Neuronal stem cell (in vitro differentiated cells): ENCODE measurements at regions not wholly inside any gene's neighbourhood (a gene's known extent, or its start where the extent isn't known, plus 50 kb on each side); places are given as distances from the start of the nearest gene placed in this dataset.

Experiments used
- DNase-seq: peaks from one replicate; pipeline ENCODE4 v3.0.0-alpha.2; 2013; ENCODE audit warnings: low spot score
- H2AFZ ChIP-seq: one replicate; pipeline ENCODE4 v1.6.1; 2013; ENCODE audit warnings: mild to moderate bottlenecking, low read length, inconsistent platforms
- H2AK5ac ChIP-seq: 2 replicates; pipeline ENCODE4 v1.6.1; 2013; ENCODE audit warnings: low read depth, mild to moderate bottlenecking, inconsistent platforms, low read length, moderate library complexity, mixed read lengths
- H2BK120ac ChIP-seq: 2 replicates; pipeline ENCODE4 v1.6.1; 2013; ENCODE audit warnings: low read depth, mild to moderate bottlenecking, inconsistent platforms, low read length, moderate library complexity, mixed read lengths
- H2BK12ac ChIP-seq: one replicate; pipeline ENCODE4 v1.6.1; 2013; ENCODE audit warnings: low read length, inconsistent platforms
- H2BK15ac ChIP-seq: 2 replicates; pipeline ENCODE4 v1.6.1; 2013; ENCODE audit warnings: mild to moderate bottlenecking, low read length, inconsistent platforms, mixed read lengths
- H2BK5ac ChIP-seq: one replicate; pipeline ENCODE4 v1.6.1; 2013; ENCODE audit warnings: inconsistent platforms, mild to moderate bottlenecking, low read length, moderate library complexity
- H3K14ac ChIP-seq: one replicate; pipeline ENCODE4 v1.6.1; 2013; ENCODE audit warnings: low read length, inconsistent platforms
- H3K18ac ChIP-seq: 2 replicates; pipeline ENCODE4 v1.6.1; 2013; ENCODE audit warnings: low read length, inconsistent platforms
- H3K23ac ChIP-seq: 2 replicates; pipeline ENCODE4 v1.6.1; 2013; ENCODE audit warnings: low read depth, mild to moderate bottlenecking, mixed read lengths, low read length, inconsistent platforms; ENCODE audit not compliant: poor library complexity
- H3K27ac ChIP-seq: replicated peaks from 3 replicates; pipeline ENCODE4 v1.5.1; 2013; ENCODE audit warnings: low read length, inconsistent platforms
- H3K27me3 ChIP-seq, 3 experiments: 2 replicates each; pipeline ENCODE4 v1.6.1; 2013; ENCODE audit warnings: low read length in 3 of 3, mild to moderate bottlenecking in 2 of 3, inconsistent platforms in 1 of 3, low read depth in 1 of 3, mixed read lengths in 1 of 3, moderate library complexity in 1 of 3; ENCODE audit not compliant: control insufficient read depth in 3 of 3, insufficient read depth in 3 of 3
- H3K36me3 ChIP-seq, 2 donors: replicated peaks in 1 of 2; 2 replicates each; pipeline ENCODE4 v1.6.1; 2013; ENCODE audit warnings: low read length in 2 of 2; ENCODE audit not compliant: control insufficient read depth in 2 of 2, insufficient read depth in 2 of 2
- H3K4ac ChIP-seq: 2 replicates; pipeline ENCODE4 v1.6.1; 2013; ENCODE audit warnings: inconsistent platforms, mild to moderate bottlenecking, low read length, moderate library complexity
- H3K4me1 ChIP-seq, 2 donors: 1 replicate in 1 of 2; 2 replicates in 1 of 2; pipeline ENCODE4 v1.6.1; 2013; ENCODE audit warnings: low read length in 2 of 2, low read depth in 1 of 2; ENCODE audit not compliant: control insufficient read depth in 2 of 2, insufficient read depth in 1 of 2
- H3K4me2 ChIP-seq: one replicate; pipeline ENCODE4 v1.6.1; 2013; ENCODE audit warnings: mild to moderate bottlenecking, low read length, inconsistent platforms; ENCODE audit not compliant: insufficient read depth, poor library complexity, severe bottlenecking
- H3K4me3 ChIP-seq, 2 donors: 2 replicates each; pipeline ENCODE4 v1.5.1; 2013; ENCODE audit warnings: low read length in 2 of 2, mild to moderate bottlenecking in 2 of 2, inconsistent platforms in 1 of 2, moderate library complexity in 1 of 2
- H3K79me1 ChIP-seq: one replicate; pipeline ENCODE4 v1.6.1; 2013; ENCODE audit warnings: low read depth, mild to moderate bottlenecking, inconsistent platforms, low read length, moderate library complexity
- H3K9ac ChIP-seq: one replicate; pipeline ENCODE4 v1.6.1; 2013; ENCODE audit warnings: mild to moderate bottlenecking, low read depth, low read length, inconsistent platforms; ENCODE audit not compliant: poor library complexity
- H3K9me3 ChIP-seq, 2 donors: replicated peaks in 1 of 2; 2 replicates each; pipeline versions ENCODE3 to v1.6.1; 2013; ENCODE audit warnings: low read length in 2 of 2, mild to moderate bottlenecking in 2 of 2, inconsistent platforms in 1 of 2, low read depth in 1 of 2, mixed read lengths in 1 of 2, moderate library complexity in 1 of 2; ENCODE audit not compliant: control insufficient read depth in 2 of 2, insufficient read depth in 1 of 2
- H4K8ac ChIP-seq: one replicate; pipeline ENCODE4 v1.6.1; 2013; ENCODE audit warnings: low read depth, mild to moderate bottlenecking, inconsistent platforms, low read length, moderate library complexity
- H4K91ac ChIP-seq: one replicate; pipeline ENCODE4 v1.6.1; 2013; ENCODE audit warnings: low read length, low read depth, mild to moderate bottlenecking, inconsistent platforms; ENCODE audit not compliant: poor library complexity
- WGBS, 2 donors: extraction: QIAGEN DNeasy Blood & Tissue Kit; methylation state at CpG; one replicate each; pipeline ENCODE4 v1.1.7; 2013; ENCODE audit warnings: missing lambda C conversion rate in 2 of 2, mixed read lengths in 1 of 2; ENCODE audit not compliant: insufficient read length in 2 of 2, insufficient replicate concordance in 1 of 2; ENCODE audit errors: extremely low coverage in 2 of 2; 5-methylcytosine and 5-hydroxymethylcytosine counted together

DNA sequence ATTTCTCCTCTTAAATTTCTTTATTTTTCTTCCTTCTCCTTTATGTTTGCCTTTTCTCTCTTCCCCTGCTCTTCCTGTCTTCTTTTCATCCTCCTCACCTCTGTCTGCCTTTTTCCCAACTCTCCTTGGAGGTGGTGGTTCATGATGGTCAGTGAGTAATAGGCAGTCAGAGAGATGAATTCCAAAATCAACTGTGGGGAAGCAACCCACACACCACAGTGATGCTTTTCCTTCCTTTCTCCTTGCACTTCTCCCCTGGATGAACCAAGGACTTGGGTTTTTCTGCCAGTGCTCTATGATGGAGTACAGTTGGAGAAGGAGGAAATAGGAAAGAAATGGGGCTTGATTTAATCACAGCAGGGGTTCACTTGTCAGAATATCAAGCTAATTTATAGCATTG is 153.8 kb downstream of the DCK start:
- H3K9me3 ChIP-seq: no peaks in the 10 kb centered on the region
- no peak overlapping the region for H3K9ac ChIP-seq
- no peak overlapping the region for H3K27ac ChIP-seq
- no peaks in the 10 kb centered on the region for H3K79me1 ChIP-seq
- no peak overlapping the region for H3K4ac ChIP-seq
- no peak overlapping the region for H3K4me2 ChIP-seq
- no peak overlapping the region for H4K91ac ChIP-seq
- H2AFZ ChIP-seq: no peak overlapping the region
- H3K27me3 ChIP-seq: no peaks in the 10 kb centered on the region
- H3K23ac ChIP-seq: no peak overlapping the region
- H2AK5ac ChIP-seq: no peak overlapping the region
- H3K36me3 ChIP-seq: no peaks in the 10 kb centered on the region
- no peak overlapping the region for H3K4me3 ChIP-seq
- no peak overlapping the region for H2BK15ac ChIP-seq
- H4K8ac ChIP-seq: no peak overlapping the region
- H3K4me1 ChIP-seq: no peaks in the 10 kb centered on the region
- no peak for DNase-seq
- H2BK12ac ChIP-seq: no peak overlapping the region
- H3K14ac ChIP-seq: no peak overlapping the region
- H2BK120ac ChIP-seq: no peak overlapping the region
- H3K18ac ChIP-seq: no peak overlapping the region
- no peak overlapping the region for H2BK5ac ChIP-seq

DNA sequence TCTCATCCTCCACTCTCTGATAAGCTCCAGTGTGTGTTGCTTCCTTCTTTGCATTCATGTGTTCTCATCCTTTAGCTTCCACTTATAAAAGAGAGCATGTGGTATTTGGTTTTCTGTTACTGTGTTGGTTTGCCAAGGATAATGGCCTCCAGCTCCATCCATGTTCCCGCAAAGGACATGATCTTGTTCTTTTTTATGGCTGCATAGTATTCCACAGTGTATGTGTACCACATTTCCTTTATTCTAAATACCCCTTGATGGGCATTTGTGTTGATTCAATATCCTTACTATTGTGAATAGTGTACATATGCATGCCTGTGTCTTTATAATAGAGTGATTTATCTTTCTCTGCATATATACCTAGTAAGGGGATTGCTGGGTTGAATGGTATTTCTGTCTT is 155.1 kb downstream of the DCK start:
- Histone ChIP-seq H3K4me2 (no peak overlapping the region), H2BK12ac (no peak overlapping the region), H2BK15ac (no peak overlapping the region), H3K4me1 (no peaks in the 10 kb centered on the region), H3K23ac (no peak overlapping the region), H4K8ac (no peak overlapping the region), H2AFZ (no peak overlapping the region), H3K4me3 (no peak overlapping the region), H2AK5ac (no peak overlapping the region), H3K27ac (no peak overlapping the region), H3K14ac (no peak overlapping the region), H3K9ac (no peak overlapping the region), H2BK120ac (no peak overlapping the region), H3K27me3 (no peaks in the 10 kb centered on the region), H4K91ac (no peak overlapping the region), H3K18ac (no peak overlapping the region), H3K9me3 (no peaks in the 10 kb centered on the region), H2BK5ac (no peak overlapping the region), H3K4ac (no peak overlapping the region), H3K79me1 (no peaks in the 10 kb centered on the region), H3K36me3 (no peaks in the 10 kb centered on the region)
- whole genome bisulfite sequencing, 2 donors: no CpG with 5 or more reads among the region's 1 CpG
- no peak for DNase-seq

DNA sequence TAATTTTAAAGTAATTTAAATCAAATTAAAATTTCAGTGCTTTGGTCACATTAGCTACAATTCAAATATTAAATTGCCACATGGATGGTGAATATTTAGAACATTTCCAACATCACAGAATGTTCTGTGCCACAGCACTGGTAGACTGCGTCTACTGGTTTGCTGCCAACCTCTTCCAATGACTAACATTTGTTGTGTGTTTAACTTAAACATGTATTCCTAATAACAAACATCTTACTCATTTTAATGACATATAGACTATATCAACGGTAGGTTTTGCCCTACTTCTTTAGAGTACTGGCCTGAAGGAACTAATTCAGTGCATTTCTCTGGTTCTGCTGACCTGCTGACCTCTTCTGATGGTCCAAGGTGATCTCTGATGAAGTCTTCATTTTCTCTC is 157.6 kb downstream of the DCK start:
- DNase-seq: no peak
- no CpG with 5 or more reads among the region's 2 CpGs for WGBS, 2 donors

DNA sequence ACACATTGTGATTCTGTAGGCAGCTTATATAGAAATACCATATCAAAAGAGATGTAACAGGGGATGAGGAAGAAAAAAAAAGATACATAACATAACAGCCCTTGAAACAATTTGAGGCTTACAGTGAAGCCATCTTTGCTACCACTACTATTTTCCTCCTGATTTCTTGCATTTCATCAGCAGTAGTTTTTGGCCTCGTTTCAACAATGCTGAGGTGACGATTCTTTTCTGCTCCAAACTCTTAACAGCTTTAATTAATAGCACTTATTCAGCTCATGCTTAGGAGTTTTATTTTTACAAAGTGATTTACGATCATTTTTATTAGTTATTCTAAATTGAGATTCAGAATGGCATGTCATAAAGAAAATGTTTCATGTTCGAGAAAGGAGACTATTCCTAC is 163.2 kb downstream of the DCK start:
- Histone ChIP-seq H3K4me3 (no peak overlapping the region), H3K36me3 (no peaks in the 10 kb centered on the region), H4K8ac (no peak overlapping the region), H2BK120ac (no peak overlapping the region), H2BK5ac (no peak overlapping the region), H3K23ac (no peak overlapping the region), H3K9ac (no peak overlapping the region), H2AK5ac (no peak overlapping the region), H3K18ac (no peak overlapping the region), H3K14ac (no peak overlapping the region), H3K4ac (no peak overlapping the region), H3K27me3 (no peaks in the 10 kb centered on the region), H2BK15ac (no peak overlapping the region), H3K9me3 (no peaks in the 10 kb centered on the region), H3K79me1 (no peaks in the 10 kb centered on the region), H3K4me2 (no peak overlapping the region), H3K27ac (no peak overlapping the region), H3K4me1 (peaks cover 6 to 14% of the 10 kb centered on the region in 2 donors), H2BK12ac (no peak overlapping the region), H4K91ac (no peak overlapping the region), H2AFZ (no peak overlapping the region)
- no CpG with 5 or more reads among the region's 4 CpGs for WGBS, 2 donors
- DNase-seq: no peak

More for the DNA sequence above, 157.6 kb downstream of the DCK start:
- H3K14ac ChIP-seq: no peak overlapping the region
- H3K27me3 ChIP-seq: no peaks in the 10 kb centered on the region
- no peak overlapping the region for H4K8ac ChIP-seq
- no peaks in the 10 kb centered on the region for H3K4me1 ChIP-seq
- no peak overlapping the region for H2BK120ac ChIP-seq
- no peak overlapping the region for H2BK12ac ChIP-seq
- no peak overlapping the region for H2AFZ ChIP-seq
- no peak overlapping the region for H2AK5ac ChIP-seq
- H3K79me1 ChIP-seq: no peaks in the 10 kb centered on the region
- H2BK15ac ChIP-seq: no peak overlapping the region
- H3K18ac ChIP-seq: no peak overlapping the region
- H3K4me2 ChIP-seq: no peak overlapping the region
- H3K4ac ChIP-seq: no peak overlapping the region
- H4K91ac ChIP-seq: no peak overlapping the region
- no peaks in the 10 kb centered on the region for H3K9me3 ChIP-seq
- H3K23ac ChIP-seq: no peak overlapping the region
- no peak overlapping the region for H3K9ac ChIP-seq
- no peak overlapping the region for H3K27ac ChIP-seq
- no peak overlapping the region for H2BK5ac ChIP-seq
- H3K4me3 ChIP-seq: no peak overlapping the region
- H3K36me3 ChIP-seq: no peaks in the 10 kb centered on the region
